HL-60 (cell line): ENCODE measurements at regions not wholly inside any gene's neighbourhood (a gene's known extent, or its start where the extent isn't known, plus 50 kb on each side); places are given as distances from the start of the nearest gene placed in this dataset.

Experiments
- DNase-seq, 2 experiments: peaks; one replicate each; pipeline ENCODE4 v3.0.0-alpha.2; 2010 to 2020; ENCODE audit warnings: low read depth in 1 of 2, low spot score in 1 of 2
- H3K27ac ChIP-seq: fragments of 250-450 bp; sonication (Bioruptor Pico); replicated peaks from 2 replicates; pipeline ENCODE4 v1.5.1; 2020; ENCODE audit warnings: mild to moderate bottlenecking, moderate library complexity
- H3K27me3 ChIP-seq: fragments of 250-450 bp; sonication (Bioruptor Pico); 2 replicates; pipeline ENCODE4 v1.5.1; 2021; ENCODE audit warnings: mild to moderate bottlenecking, moderate library complexity; ENCODE audit not compliant: insufficient read depth, poor library complexity, severe bottlenecking
- H3K4me3 ChIP-seq: replicated peaks from 2 replicates; pipeline ENCODE4 v1.5.1; 2011; ENCODE audit warnings: mild to moderate bottlenecking, control low read depth, low read length; ENCODE audit not compliant: insufficient read depth
- GABPA ChIP-seq: IDR thresholded peaks from 2 replicates; pipeline ENCODE4 v1.6.1; 2012; ENCODE audit warnings: low read depth
- POLR2AphosphoS5 ChIP-seq: IDR thresholded peaks from 2 replicates; pipeline ENCODE4 v1.6.1; 2012; ENCODE audit warnings: low read depth
- SPI1 ChIP-seq: IDR thresholded peaks from 2 replicates; pipeline ENCODE4 v1.6.1; 2012; ENCODE audit warnings: low read depth, mild to moderate bottlenecking, borderline replicate concordance
- TF ChIP-seq, protein P1 (sequence below): IDR thresholded peaks from 2 replicates; pipeline ENCODE4 v1.6.1; 2012; ENCODE audit warnings: low read depth; ENCODE audit not compliant: insufficient replicate concordance
- TF ChIP-seq, protein P2 (sequence below): IDR thresholded peaks from one replicate; pipeline ENCODE4 v1.5.1; 2011; ENCODE audit warnings: low read length, control low read depth, inconsistent platforms; ENCODE audit not compliant: insufficient read depth

DNA sequence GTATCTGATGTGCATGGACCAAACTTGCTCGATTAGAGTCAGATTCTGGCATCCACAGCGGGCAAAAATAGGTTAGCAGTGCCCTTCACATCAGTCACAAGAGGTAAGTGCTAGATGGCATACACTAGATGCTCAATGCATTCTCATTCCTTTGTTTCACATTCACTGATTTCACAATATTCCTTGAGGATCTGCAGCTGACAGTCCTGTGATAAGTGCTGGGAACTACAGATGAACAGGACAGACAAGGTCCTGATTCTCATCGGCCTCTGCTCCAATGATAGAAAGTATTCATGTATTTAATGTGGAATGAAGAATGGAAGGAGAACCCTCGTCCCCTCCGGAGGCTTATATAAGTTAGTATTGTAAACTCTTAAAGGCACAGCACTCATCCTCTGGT lies 96.8 kb upstream of the SERPINE2 start:
- H3K27me3 ChIP-seq = no peaks in the 10 kb centered on the region
- H3K27ac ChIP-seq = no peak overlapping the region
- no peak for DNase-seq
- TF ChIP-seq, protein P1, sequence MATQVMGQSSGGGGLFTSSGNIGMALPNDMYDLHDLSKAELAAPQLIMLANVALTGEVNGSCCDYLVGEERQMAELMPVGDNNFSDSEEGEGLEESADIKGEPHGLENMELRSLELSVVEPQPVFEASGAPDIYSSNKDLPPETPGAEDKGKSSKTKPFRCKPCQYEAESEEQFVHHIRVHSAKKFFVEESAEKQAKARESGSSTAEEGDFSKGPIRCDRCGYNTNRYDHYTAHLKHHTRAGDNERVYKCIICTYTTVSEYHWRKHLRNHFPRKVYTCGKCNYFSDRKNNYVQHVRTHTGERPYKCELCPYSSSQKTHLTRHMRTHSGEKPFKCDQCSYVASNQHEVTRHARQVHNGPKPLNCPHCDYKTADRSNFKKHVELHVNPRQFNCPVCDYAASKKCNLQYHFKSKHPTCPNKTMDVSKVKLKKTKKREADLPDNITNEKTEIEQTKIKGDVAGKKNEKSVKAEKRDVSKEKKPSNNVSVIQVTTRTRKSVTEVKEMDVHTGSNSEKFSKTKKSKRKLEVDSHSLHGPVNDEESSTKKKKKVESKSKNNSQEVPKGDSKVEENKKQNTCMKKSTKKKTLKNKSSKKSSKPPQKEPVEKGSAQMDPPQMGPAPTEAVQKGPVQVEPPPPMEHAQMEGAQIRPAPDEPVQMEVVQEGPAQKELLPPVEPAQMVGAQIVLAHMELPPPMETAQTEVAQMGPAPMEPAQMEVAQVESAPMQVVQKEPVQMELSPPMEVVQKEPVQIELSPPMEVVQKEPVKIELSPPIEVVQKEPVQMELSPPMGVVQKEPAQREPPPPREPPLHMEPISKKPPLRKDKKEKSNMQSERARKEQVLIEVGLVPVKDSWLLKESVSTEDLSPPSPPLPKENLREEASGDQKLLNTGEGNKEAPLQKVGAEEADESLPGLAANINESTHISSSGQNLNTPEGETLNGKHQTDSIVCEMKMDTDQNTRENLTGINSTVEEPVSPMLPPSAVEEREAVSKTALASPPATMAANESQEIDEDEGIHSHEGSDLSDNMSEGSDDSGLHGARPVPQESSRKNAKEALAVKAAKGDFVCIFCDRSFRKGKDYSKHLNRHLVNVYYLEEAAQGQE = no peak
- TF ChIP-seq GABPA (no peak), POLR2AphosphoS5 (no peak), SPI1 (no peak)
- TF ChIP-seq, protein P2, sequence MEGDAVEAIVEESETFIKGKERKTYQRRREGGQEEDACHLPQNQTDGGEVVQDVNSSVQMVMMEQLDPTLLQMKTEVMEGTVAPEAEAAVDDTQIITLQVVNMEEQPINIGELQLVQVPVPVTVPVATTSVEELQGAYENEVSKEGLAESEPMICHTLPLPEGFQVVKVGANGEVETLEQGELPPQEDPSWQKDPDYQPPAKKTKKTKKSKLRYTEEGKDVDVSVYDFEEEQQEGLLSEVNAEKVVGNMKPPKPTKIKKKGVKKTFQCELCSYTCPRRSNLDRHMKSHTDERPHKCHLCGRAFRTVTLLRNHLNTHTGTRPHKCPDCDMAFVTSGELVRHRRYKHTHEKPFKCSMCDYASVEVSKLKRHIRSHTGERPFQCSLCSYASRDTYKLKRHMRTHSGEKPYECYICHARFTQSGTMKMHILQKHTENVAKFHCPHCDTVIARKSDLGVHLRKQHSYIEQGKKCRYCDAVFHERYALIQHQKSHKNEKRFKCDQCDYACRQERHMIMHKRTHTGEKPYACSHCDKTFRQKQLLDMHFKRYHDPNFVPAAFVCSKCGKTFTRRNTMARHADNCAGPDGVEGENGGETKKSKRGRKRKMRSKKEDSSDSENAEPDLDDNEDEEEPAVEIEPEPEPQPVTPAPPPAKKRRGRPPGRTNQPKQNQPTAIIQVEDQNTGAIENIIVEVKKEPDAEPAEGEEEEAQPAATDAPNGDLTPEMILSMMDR = no peak
- no peak overlapping the region for H3K4me3 ChIP-seq

DNA sequence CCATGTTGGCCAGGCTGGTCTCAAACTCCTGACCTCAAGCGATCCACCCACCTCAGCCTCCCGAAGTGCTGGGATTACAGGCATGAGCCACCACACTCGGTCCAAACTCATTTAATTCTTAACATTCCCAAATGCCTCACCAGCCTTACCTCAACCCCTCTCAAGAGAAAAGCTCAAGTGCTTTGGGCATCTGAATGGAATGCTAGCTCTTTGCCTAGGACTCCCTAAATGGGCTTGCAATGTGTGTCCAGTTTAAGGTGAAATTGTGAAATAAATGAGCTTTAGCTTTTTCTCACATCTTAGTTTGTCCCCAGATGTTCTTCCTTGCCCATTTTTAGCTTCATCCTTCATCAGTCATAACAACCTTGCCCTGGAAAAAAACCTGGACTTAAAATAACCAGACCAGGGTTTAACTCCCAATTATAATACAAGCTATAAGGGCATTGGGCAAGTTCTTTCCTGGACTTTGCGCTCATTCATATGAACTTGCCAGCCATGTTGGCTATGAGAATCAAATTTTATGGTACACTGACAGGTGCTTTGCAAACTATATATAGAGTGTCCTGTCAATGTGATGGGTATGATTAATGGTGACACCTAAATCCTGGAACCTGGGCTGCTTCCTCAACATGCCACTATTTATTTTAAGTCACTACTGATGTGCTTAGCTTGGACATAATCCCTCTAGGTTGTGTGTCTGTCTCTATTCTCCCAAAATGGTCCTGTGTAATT lies 95.1 kb upstream of the SERPINE2 start:
- H3K4me3 ChIP-seq = no peak overlapping the region
- DNase-seq = no peak
- H3K27ac ChIP-seq = no peak overlapping the region
- TF ChIP-seq, protein P1 = no peak
- TF ChIP-seq SPI1 = no peak
- TF ChIP-seq GABPA = no peak
- no peak for TF ChIP-seq POLR2AphosphoS5
- TF ChIP-seq, protein P2 = no peak
- no peaks in the 10 kb centered on the region for H3K27me3 ChIP-seq

DNA sequence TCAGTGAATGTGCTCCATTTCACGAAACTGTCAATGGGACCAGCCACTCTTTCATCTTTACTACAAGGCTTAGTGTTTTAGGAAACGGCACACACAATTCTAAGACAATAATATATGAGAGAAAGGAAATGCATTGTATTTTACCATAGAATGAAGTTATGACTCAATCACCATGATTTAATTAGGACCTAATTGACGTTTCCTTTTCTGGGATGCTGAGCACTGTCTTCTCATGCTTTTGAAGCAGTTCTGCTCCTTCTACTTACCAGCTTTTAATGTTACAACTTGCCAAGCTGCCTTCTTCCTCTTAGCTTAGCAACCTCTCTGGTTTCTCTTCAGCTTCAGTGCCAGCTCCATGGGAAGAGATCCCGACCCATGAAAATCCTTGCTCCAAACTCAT lies 94.3 kb upstream of the SERPINE2 start:
- TF ChIP-seq, protein P2 = no peak
- TF ChIP-seq SPI1 = no peak
- TF ChIP-seq, protein P1 = no peak
- no peak overlapping the region for H3K4me3 ChIP-seq
- no peak overlapping the region for H3K27ac ChIP-seq
- no peak for DNase-seq
- no peaks in the 10 kb centered on the region for H3K27me3 ChIP-seq
